ENCODE measurements at regions not wholly inside any gene's neighbourhood (a gene's known extent, or its start where the extent isn't known, plus 50 kb on each side); places are given as distances from the start of the nearest gene placed in this dataset.

DNA sequence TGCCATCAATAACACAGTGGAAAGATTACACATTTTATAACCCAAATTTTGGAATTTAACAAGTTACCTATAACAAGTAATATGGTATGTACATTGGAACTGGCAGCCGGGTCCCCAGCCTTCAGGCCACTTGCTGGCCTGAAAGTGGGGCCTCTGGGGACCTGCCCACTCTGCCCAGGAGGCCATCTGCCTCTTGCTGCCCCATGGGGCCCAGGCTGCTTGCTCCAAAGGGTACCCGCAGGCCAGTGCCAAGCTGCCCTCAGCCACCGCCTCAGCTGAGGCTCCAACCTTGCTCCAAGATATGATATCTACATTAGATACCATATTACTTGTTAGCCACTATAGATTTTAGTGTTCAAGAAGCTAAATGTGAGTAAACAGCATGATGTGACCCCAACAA is 120.8 kb upstream of the TMEFF2 start:
- no peaks in the 10 kb centered on the region; the same call in 2 of the 3 replicates for H3K9me3 ChIP-seq
- no peak overlapping the region for H3K4me3 ChIP-seq
- no peaks in the 10 kb centered on the region for H3K4me1 ChIP-seq
- no peak overlapping the region for H3K27ac ChIP-seq
- H3K4me2 ChIP-seq = no peak overlapping the region
- ChIA-PET CTCF (interaction anchor here (1.2 kb wide), 1 partner anchor 985 kb away, joined by 3 read pairs; no protein-coding TSS in a partner anchor), POLR2A (no interaction called here)
- ATAC-seq (no peak), FAIRE-seq (no peak), DNase-seq (ENCODE audit: low read depth in 1 of 2, low spot score in 1 of 2) (no peak)
- WGBS (ENCODE audit: missing lambda C conversion rate) = 64% methylated on average over 3 of the region's 3 CpGs
- TF ChIP-seq EP300 (IDR thresholded peaks at IDR 0.05) = no peak
- no peak for TF ChIP-seq POLR2AphosphoS2 (conservative IDR thresholded peaks at IDR 0.05; ENCODE audit: low read length)
- no peak for TF ChIP-seq EHMT2 (IDR thresholded peaks at IDR 0.05; ENCODE audit: low read depth)
- no peak for TF ChIP-seq NR3C1 (IDR thresholded peaks at IDR 0.05)
- TF ChIP-seq TFCP2L1 (CRISPR knock-in tag; IDR thresholded peaks at IDR 0.05) = no peak
- no peak for TF ChIP-seq CHD2 (IDR thresholded peaks at IDR 0.05; ENCODE audit: low read length, partially characterized antibody)
- TF ChIP-seq SMC3 (IDR thresholded peaks at IDR 0.05) = no peak

DNA sequence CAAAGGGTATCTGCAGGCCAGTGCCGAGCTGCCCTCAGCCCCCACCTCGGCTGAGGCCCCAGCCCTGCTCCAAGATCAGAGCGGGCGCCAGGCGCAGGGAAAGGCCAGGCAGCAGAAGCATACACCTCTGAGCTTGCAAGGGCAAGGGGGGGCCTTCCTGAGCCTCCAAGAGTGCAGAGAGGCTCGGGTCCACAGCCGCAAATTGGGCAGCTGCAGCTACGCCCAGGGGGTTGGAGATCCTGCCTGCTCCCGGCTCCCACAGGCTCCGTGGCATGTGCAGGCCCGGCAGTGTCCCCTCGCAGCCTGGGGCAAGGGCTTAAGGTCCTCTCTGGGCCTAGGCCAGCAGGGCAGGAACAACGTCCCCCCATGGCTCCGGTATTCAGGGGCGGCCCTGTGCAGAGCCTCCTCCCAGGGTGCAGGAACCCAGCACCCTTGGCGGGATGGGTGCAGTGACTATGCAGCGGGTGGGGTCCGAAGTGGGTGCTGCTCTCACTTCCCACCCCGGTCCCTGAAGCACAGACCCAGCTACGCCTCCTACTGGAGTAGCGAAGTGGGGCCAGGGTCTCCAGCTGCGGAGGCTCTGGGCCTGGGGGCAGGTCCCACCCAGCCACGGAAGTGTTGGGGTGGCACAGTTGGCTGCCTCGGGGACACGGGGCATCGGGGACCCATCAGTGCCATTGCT is 120.2 kb upstream of the TMEFF2 start:
- DNase-seq (ENCODE audit: low read depth in 1 of 2, low spot score in 1 of 2) (no peak), ATAC-seq (no peak), FAIRE-seq (no peak)
- no peak overlapping the region for H3K4me2 ChIP-seq
- POLR2A ChIA-PET = no interaction called here
- H3K4me1 ChIP-seq = no peaks in the 10 kb centered on the region
- H3K9me3 ChIP-seq = no peaks in the 10 kb centered on the region; the same call in 2 of the 3 replicates
- CTCF ChIA-PET = interaction anchor here (0.6 to 1.2 kb wide), 2 partner anchors 986 to 1241 kb away, joined by 3 read pairs; no protein-coding TSS in a partner anchor
- H3K4me3 ChIP-seq = no peak overlapping the region
- TF ChIP-seq MYC (IDR thresholded peaks at IDR 0.05; ENCODE audit: borderline replicate concordance, low read length) (no peak), HOXA7 (CRISPR knock-in tag; IDR thresholded peaks at IDR 0.05) (no peak), NPAS2 (CRISPR knock-in tag; IDR thresholded peaks at IDR 0.05; ENCODE audit: borderline replicate concordance) (no peak), NFE2L2 (conservative IDR thresholded peaks at IDR 0.05; ENCODE audit: low read length) (no peak)
- TF ChIP-seq, protein P1, sequence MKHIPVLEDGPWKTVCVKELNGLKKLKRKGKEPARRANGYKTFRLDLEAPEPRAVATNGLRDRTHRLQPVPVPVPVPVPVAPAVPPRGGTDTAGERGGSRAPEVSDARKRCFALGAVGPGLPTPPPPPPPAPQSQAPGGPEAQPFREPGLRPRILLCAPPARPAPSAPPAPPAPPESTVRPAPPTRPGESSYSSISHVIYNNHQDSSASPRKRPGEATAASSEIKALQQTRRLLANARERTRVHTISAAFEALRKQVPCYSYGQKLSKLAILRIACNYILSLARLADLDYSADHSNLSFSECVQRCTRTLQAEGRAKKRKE (CRISPR knock-in tag; IDR thresholded peaks at IDR 0.05; ENCODE audit: low read depth) = no peak
- TF ChIP-seq, protein P2, sequence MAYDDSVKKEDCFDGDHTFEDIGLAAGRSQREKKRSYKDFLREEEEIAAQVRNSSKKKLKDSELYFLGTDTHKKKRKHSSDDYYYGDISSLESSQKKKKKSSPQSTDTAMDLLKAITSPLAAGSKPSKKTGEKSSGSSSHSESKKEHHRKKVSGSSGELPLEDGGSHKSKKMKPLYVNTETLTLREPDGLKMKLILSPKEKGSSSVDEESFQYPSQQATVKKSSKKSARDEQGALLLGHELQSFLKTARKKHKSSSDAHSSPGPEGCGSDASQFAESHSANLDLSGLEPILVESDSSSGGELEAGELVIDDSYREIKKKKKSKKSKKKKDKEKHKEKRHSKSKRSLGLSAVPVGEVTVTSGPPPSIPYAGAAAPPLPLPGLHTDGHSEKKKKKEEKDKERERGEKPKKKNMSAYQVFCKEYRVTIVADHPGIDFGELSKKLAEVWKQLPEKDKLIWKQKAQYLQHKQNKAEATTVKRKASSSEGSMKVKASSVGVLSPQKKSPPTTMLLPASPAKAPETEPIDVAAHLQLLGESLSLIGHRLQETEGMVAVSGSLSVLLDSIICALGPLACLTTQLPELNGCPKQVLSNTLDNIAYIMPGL (CRISPR knock-in tag; IDR thresholded peaks at IDR 0.05; ENCODE audit: borderline replicate concordance) = no peak
- WGBS (ENCODE audit: missing lambda C conversion rate) = 59% methylated on average over 5 of the region's 26 CpGs
- no peak overlapping the region for H3K27ac ChIP-seq

DNA sequence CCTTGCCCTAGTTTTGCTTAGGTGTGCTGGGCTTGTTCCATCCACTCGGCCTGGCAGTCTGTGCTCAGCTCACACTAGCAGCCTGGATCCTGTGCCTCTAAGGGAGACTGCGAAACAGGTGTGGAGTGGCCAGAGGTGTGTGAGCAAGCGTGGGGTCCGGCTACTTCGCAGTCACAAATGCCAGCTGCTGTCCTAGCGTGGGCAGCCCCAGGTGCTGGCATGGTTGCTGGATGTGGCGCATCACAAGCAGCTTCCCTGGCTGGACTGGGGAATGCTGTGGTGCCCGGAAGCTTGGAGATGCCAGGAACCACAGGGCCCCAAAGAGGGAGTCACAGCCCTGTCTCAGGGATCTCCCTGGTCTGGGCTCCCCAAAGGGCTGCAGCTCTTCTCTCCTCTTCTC is 119.0 kb upstream of the TMEFF2 start:
- ATAC-seq = no peak
- Histone ChIP-seq H3K4me3 (no peak overlapping the region), H3K9me3 (no peaks in the 10 kb centered on the region; the same call in 2 of the 3 replicates), H3K4me1 (no peaks in the 10 kb centered on the region), H3K4me2 (no peak overlapping the region), H3K27ac (no peak overlapping the region)
- no peak for DNase-seq (ENCODE audit: low read depth in 1 of 2, low spot score in 1 of 2)
- no peak for FAIRE-seq
- TF ChIP-seq, protein P3, sequence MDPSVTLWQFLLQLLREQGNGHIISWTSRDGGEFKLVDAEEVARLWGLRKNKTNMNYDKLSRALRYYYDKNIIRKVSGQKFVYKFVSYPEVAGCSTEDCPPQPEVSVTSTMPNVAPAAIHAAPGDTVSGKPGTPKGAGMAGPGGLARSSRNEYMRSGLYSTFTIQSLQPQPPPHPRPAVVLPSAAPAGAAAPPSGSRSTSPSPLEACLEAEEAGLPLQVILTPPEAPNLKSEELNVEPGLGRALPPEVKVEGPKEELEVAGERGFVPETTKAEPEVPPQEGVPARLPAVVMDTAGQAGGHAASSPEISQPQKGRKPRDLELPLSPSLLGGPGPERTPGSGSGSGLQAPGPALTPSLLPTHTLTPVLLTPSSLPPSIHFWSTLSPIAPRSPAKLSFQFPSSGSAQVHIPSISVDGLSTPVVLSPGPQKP (IDR thresholded peaks at IDR 0.05; ENCODE audit: low read depth, low read length) = no peak
- TF ChIP-seq ESRRA (IDR thresholded peaks at IDR 0.05; ENCODE audit: borderline replicate concordance, low read length) = no peak
- ChIA-PET CTCF (interaction anchor here (1.2 kb wide), 1 partner anchor 13 kb away, joined by 3 read pairs; no protein-coding TSS in a partner anchor), POLR2A (no interaction called here)
- 51% methylated on average over 8 of the region's 8 CpGs for WGBS (ENCODE audit: missing lambda C conversion rate)
